ENCODE measurements at regions not wholly inside any gene's neighbourhood (a gene's known extent, or its start where the extent isn't known, plus 50 kb on each side); places are given as distances from the start of the nearest gene placed in this dataset.

- TF ChIP-seq EZH2phosphoT487 (IDR thresholded peaks at IDR 0.05; ENCODE audit: insufficient read depth, low read depth) = no peak
- no peak for TF ChIP-seq EZH2 (IDR thresholded peaks at IDR 0.05; ENCODE audit: insufficient read depth, poor library complexity, severe bottlenecking)
Observed at GRCh38 chr13:50721672-50721992, 121.9 kb downstream of the DLEU7 start.

Measured in GM23248 (cell line).